Left renal cortex interstitium (tissue), 4 donors: ENCODE measurements at regions not wholly inside any gene's neighbourhood (a gene's known extent, or its start where the extent isn't known, plus 50 kb on each side); places are given as distances from the start of the nearest gene placed in this dataset.
"Not testable (repeated sequence)": the region's sequence is repeated elsewhere in the genome, so short reads cannot be mapped to it uniquely, and the experiment has no call there.

Experiments
- DNase-seq, 4 donors: peaks; one replicate each; pipeline ENCODE4 v3.0.0-alpha.2; 2013; ENCODE audit warnings: low read depth in 4 of 4, low spot score in 2 of 4, missing footprints in 1 of 4

DNA sequence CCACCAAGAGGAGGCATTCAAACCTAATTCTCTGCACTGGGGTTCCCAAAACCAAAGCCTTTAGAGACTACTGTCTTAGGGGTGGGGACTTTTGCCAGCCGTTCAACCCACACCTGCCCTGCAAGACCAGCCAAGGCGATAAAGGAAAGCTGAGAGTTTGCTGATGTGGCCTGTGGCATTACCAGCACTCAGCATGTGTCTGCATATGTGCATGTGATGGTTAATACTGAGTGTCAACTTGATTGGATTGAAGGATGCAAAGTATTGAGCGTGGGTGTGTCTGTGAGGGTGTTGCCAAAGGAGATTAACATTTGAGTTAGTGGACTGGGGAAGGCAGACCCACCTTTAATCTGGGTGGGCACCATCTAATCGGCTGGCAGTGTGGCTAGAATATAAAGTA, 474.2 kb downstream of the MED10 start:
- no peak for DNase-seq

DNA sequence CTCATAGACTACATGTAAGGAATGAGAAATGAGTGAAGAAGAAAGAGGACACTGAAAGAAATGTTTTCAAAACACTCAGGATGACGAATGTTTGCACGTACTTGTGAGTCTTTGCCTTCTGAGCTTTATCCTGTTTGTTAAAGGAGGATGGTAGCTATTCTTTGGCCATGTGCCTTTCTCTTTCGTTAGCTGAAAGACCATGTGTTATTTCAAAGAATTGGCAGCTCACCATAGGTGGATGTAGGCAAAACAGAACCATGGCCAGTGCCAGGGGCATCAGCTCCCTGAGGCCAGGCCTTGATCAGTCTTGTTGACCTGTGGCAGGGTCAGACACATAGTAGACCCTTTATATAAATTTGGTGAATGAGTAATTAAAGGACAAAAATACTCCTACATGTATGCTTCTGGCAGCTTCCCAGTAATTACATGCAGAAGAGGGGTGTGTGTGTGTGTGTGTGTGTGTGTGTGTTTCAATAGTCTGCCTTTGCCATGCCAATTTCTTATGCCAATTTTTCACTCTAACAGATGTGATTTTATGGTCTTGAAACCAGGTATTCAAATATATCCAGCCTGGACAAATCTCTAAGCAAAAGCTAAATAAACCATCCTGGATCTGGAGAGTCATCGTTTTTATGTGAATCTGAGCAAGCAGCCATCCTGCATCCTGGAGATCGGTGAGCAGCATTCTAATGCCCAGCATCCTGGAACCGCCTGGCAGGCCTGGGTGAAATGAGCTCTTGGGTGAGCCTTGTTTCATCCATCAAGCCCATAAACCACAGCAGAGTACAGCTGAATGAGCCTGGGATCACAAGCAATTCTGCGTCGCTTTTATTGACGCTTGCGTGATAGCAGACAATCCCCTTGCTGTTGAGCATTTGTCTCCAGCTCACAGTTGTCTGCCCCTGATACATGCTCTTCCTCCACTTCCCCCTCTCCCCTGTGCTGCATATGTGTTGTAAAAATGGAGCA, 475.4 kb downstream of the MED10 start:
- no peak for DNase-seq

DNA sequence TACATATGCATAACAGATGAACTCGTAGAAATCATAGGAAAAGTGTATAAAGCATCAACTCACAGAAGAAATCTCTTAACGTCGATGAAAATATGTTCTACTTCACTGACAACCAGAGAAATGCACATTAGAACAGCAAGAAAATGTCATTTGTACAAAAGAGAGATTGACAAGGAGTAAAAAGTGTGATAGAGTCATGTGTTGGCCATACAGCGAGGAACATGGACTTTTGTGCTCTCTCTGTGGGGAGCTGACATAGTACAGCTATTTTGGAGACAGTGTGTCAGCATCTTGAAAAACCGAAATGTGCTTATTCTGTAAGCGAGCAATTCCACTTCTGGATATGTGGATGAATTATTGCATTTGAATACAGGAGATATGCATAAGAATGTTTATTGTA, 477.9 kb downstream of the ICE1 start:
- DNase-seq, result no peak

DNA sequence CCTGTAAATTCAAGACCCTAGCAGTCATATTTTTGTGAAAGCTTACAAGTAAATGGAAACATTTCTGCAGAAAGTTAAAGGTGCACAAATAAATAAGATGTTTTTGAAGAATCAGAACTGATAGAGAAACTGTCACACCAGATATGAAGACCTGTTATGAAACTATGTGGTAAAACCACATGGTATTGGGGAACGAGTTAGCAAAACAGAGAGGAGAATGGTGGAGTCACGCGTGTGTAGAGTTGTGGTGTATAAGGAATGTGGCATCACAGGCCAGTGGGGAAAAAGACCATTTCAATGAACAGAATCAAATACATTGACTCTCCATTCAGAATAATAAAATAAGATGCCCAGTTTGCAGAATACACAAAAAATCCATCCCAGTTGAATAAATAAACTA, 477.2 kb downstream of the ICE1 start:
- DNase-seq, result no peak

DNA sequence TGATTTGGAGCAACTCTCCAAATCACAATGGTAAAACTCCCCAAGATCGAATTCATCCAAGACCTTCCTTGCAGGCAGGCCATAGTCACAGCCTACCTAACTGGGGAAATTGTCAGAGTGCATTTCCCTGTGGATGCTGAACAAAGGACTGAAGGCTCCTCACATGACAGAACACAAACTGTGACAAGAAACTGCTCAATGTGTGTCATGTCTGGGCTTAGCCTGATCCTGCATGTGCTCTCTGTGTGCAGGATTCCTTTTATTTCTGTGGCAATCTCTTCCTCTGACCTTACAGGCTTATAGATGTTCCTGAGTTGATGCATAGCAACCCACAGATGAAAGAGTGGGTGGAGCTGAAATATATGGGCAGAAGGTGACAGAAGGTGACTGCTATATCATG, 465.8 kb downstream of the ICE1 start:
- DNase-seq, result no peak

DNA sequence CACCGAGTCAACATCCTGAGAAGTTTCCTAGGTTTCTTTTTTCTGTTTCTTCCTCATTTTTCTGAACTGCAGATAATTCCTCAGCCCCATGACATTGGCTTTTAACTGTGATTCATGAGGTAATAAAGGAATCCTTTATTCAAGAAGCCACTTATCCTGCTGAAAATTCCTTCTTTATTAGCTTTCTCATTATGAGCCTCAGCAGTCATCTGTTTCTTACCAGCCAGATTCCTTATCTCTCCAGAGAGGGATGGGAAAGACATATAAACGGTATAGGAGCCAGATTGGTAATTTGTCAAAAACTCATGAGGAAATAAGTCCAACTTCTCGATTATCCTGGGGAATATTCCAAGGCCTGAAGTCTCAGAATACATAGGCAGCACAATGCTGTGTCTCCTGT, 465.4 kb downstream of the ICE1 start:
- peak in 1 of 4 donors; percentile 10 for DNase-seq

DNA sequence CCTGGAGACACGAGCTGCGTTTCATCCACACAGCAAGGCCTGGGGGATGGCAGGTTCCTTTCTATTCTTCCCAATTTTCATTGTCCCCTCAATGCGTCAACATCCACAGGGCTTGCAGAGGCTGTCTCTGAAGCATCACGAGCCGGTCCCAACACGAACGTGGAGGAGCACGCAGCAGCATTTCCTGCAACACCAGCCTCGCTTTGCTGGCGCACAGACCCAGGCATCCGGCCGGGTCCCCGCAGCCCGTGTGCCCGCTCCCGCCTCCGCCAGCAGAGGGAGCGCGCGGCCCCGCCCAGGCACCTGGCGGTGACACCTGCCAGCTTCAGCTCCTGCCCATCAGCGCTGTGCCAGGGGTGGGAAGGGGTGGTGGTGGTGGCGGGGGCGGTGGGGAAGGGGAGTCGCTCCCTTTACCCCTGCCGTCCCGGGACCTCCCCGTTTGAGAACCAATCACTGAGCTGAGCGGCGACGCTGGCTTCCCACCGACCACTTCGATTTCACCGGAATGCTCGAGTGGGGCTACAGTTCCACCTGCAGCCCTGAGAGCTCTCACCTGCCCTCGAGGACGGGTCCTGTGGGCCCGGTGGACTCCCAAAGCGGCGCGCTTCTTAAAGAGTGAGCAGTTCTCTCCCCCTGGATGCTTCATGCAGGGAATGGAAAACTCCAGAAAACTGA, 464.5 kb downstream of the ICE1 start:
- DNase-seq, result no peak

DNA sequence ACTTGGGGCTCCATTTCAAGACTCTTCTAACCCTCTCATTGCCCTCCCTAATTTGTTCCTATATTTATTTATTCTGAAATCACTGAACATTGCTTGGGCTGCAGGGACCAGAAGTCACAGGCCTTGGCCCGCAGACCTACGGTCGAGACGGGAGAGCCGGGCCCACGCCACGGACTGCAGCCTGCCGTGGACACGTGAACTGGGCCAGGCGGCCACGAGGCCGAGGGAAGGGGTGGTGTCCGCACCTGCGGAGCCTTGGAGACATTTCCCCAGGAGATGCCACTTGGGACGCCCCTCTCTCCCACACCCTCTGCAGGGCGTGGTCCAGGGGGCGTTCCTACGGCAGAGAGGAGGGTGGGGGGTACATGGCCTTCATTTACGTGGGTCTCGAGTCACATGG, 463.9 kb downstream of the ICE1 start:
- no peak for DNase-seq

DNA sequence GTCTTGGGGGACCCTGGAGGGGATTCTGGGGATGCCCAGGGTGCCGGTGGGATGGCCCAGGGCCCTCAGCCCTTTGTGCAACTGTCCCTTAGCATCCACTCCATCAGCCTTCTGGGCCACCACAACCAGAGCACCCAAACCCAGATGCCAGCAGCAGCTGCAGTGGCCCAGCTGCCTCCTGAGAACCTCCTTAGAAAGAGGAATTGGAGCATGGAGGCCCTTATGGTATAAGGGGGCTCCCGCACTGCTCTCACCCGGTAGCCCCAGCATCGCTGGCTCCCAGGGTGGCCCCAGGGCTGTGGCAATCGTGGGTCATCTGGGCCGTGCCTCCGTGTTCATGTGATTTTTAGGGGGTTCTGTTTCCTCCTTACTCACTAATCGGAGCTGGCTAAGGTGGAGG, 463.3 kb downstream of the ICE1 start:
- no peak for DNase-seq

DNA sequence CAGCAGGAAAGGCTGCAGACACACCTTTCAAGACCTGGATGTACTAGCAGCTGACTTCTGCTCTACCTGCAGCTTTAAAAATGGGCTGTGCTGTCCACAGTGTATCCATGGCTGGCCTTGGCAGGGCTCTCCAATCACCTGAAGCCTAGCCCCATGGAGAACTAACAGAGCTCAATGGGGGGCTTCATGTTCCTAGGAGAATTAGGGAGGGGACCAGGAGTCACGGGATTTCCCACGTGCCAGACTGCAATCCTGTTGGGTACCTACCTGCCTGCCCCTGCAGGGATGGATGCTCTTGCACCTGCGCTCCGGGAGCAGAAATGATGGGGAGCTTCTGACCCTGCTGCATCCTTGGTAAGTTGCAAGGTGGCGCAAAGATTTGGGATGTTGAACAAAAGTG, 462.1 kb downstream of the ICE1 start:
- DNase-seq, result no peak

DNA sequence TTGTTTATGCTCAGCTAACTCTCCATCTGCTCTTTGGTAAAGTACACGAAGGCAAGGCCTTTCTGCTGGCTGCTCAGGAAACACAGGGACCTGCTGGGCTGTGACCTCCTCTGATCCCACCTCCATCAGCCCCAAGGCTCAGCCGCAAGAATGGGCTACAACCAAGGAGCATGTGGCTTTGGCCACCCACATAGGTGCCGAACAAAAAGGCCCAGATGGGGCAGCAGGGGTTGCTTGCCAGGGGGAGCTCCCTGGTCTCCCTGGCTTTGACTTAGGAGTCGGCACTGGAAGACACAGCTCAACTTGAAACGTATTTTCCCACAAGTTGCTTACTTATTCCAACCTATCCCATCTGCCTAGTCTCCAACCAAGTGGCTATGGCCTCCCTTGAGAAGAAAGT, 461.1 kb downstream of the ICE1 start:
- DNase-seq, result no peak

DNA sequence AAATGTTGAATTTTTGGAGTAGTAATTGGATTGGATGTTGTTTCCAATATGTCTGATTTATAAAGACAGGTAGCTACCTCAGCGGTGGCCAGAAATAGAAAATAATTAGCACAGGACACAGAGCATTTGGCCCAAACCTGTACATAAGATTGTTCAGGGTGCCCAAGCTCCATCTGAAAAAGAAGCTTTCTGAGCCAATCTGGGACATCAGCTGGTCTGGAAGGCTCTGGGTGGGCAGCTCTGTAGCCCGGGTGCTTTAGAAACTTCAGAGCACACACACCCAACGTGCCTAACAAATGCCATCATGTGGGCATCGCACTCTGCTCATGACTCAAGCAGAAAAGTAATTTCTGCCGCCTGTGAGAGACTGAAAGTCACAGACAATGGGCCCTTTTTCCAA, 460.7 kb downstream of the ICE1 start:
- DNase-seq, result no peak

DNA sequence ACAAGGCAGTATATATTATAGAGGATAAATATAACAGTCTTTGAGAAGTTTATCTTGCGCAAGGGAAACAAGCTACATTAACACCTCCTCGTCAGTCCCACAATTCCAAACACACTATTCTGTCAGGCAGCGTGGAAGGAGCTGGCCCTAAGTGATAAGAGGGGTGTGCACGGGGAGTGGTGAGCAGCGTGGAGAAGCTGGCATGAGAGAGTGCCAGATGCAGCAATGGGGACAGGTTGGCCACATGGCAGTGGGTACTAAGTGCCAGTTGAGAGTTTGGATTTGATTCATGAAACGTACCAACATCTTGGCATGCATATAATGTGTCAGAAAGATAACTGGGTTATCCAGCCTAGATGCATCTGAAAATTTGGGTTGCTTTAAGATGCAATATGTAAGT, 460.2 kb downstream of the ICE1 start:
- DNase-seq, result no peak

DNA sequence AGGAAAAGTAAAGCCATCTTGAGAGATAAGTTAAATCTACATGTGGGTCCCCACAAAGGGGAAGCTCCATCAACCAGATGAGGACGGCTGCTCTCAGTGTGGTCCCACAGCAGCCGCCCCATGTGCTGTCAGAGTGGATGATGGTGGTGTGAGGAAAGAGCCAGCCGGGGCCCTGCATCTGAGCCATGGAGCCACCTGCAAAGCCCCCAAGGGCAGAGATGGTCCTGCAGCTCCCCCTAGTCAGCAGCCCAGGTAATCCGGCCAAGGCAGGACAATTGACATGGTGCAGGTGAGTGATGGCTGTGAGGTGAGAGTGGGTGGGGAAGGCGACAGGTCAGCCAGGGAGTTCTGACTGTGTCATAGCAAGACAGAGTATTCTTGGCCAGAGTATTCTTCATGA, 458.8 kb downstream of the ICE1 start:
- no peak for DNase-seq

DNA sequence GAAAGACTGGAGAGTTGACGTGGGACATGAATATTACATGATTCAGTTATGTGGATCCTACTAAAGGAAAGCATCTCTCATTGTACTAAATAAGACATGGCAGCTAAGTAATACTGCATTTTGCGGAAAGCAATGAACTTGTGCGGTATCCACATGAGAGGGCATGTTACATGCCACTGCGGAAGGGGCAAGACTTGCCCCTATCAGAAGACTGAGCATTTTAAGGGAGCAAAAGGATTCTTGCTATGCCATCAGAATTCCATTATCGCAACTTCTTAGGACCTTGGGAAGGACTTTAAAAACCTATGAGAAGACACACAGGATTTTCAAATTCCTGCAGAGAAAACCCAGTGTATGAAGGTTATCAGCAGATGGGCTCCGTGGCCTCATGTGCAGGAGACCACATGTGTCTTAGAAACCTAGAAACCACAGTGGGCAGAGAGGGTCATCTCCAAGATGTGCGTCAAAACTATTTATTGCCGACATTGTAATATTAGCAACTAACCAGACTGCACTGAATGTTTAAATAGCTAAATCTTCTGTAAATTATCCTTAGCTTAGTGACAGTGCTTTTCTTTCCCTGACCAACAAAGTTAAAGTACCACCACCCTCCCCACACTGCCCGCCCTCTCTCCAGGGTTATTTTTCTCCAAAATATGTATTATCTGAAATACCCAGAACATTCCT, 457.7 kb downstream of the ICE1 start:
- DNase-seq, result no peak

DNA sequence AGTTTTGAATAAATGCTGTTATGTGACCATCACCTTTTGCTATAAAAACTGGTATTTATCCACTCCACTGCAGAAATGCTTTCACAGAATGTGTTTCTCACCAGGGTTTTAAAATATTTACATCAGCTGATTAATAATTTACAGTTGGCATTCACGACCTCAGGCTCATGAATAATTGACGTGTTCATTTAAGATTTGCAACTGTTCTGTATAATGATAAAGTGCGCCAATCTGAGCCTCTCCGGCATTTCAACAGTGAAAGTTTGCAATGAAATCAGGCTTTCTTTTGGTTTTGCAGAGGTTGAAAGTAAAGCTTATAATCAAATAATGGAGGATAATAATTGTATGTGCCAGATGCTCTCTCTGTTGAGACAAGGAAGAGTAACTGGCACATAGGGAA, 434.9 kb downstream of the ICE1 start:
- no peak for DNase-seq

DNA sequence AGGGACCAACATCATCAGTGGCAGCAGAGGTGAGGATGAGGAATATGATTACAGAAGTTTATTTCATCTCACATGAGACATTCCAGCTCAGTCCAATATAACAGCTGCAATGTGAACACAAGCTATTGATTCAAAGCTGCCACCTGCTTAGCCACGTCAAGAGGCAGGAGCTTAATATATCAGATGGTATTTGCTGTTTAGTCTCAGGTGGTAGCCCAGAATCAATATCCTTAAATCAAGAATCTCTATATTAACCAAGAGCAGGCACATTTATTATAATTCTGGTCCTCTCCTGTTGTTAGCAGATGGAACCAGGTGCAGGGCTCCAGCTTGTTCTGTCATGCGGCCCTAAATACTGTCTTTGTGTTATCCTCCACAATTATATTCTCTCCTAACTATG, 431.6 kb downstream of the ICE1 start:
- no peak for DNase-seq

DNA sequence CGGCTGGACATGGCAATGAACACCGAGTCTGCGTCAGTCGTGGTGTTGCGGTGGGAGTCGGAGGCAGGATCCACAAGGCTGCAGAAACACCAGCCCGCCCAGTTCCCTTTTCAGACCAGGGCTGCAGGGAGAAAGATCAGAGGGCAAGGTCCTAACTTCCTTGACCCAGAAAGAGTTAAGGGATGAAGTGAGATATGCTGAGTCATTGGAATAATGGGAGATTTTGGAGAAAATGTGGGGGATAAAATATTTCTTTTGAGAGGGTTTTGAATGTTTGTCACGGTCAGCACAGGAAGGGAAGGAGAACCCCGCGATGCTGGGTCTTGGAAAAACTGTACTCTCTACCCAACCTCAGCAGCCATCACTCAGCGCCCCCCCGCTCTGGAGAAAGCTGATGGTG, 416.0 kb downstream of the ICE1 start:
- DNase-seq, result no peak

DNA sequence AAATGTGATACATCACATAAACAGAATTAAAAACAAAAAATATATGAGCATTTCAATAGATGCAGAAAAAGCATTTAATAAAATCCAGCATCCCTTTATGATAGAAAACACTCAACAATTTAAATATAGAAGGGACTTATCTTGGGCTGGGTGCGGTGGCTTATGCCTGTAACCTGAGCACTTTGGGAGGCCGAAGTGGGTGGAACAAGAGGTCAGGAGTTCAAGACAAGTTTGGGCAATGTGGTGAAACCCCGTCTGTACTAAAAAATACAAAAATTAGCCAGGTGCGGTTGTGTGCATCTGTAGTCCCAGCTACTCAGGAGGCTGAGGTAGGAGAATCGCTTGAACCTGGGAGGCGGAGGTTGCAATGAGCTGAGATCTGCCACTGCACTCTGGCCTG, 409.1 kb downstream of the ICE1 start:
- not testable (repeated sequence) for DNase-seq

DNA sequence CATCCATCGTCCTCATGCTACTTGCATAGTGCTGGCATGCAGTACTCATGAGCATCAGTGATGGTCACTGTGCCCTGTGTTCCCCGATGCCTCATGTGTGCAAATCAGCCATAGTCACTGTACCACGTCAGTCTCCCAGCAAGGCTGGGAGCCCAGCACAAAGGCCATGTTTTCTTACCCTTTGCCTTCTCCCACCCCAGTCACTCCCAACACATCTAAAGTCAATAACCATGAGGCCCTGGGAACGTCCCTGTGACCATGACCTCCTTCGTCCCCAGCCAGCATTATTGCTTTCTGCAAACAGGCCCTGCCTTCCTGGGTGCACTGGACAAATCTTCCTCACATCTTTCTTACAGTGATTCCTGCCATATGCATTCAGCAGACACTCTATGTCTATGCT, 406.1 kb downstream of the ICE1 start:
- no peak for DNase-seq

DNA sequence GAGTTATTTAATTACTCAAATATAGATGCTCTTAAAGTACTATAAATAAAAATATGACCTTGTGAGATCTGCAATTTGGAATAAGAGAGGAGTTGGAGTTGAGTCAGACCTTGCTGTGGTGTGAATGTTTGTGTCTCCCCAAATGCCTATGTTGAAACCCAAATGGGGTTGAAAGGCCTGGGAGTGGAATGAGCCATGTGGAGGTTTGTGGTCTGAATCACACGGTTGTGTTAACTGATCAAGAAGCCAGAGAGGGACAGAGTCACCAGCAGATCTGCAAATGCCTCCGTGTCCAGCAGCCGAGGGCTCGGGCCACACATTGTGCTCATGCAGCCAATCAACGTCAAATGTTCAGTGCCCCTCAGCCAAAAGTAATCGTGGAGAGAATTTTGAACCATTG, 404.4 kb downstream of the ICE1 start:
- DNase-seq, result no peak
